HG03442 (cell line): ENCODE measurements at regions not wholly inside any gene's neighbourhood (a gene's known extent, or its start where the extent isn't known, plus 50 kb on each side); places are given as distances from the start of the nearest gene placed in this dataset.
A peak's percentile ranks its signal among the peaks of the same experiment; 100 is the strongest.

Experiments used
- ATAC-seq: cut with Tn5 transposase; IDR thresholded peaks from one replicate; pipeline ENCODE4 v1.9.1; 2021; ENCODE audit warnings: mild to moderate bottlenecking, moderate library complexity; ENCODE audit not compliant: unreplicated experiment

- no peak for ATAC-seq
These were observed 229.8 kb downstream of the PIK3C3 start for GRCh38 chr18:42184685-42185477.

GRCh38 chr18:42185486-42185885 is 230.5 kb downstream of the PIK3C3 start:
- ATAC-seq = no peak

DNA sequence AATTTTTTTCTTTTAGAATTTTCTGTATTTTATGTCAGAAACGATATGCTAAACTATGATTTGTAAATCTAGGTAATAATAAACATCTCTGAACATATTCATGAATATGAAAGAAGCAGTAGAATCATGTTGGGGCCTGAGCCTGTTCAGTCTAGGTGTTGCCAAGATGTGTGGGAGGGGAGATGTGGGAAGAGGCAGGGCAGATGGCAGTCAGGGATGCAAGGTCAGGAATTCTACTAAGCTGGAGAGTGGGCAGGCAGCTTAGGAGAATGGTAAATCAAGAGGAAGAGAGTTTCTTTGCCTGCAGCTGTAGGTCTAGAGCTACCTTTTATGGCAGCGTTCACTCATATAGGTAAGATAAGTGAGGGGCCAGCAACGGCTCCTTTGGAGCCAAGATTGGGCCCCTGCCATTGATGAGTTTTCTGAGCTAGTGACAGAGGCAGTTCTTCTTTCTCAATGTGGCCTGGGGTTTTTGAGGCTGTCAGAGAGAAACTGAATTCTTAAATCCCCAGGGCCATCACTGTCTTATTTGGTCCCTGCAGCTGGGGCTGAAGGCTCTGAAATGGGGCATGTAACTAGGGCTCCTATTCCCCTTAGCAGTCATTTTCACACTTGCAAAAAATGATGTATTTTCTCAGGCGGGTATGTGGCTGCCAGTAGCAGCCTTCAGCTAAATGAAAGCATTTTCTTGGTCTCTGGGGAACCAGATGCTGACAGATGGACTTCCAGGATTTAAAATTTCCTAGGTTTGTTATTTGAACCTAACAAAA is 232.8 kb downstream of the PIK3C3 start:
- peak; percentile 80 for ATAC-seq

GRCh38 chr18:42190643-42191042 is 235.6 kb downstream of the PIK3C3 start:
- ATAC-seq = no peak

GRCh38 chr18:42192251-42193248 is 237.5 kb downstream of the PIK3C3 start:
- no peak for ATAC-seq

- no peak for ATAC-seq
These were observed 241.6 kb downstream of the PIK3C3 start for GRCh38 chr18:42196651-42197050.

- no peak for ATAC-seq
These were observed 246.1 kb downstream of the PIK3C3 start for GRCh38 chr18:42201137-42201536.

DNA sequence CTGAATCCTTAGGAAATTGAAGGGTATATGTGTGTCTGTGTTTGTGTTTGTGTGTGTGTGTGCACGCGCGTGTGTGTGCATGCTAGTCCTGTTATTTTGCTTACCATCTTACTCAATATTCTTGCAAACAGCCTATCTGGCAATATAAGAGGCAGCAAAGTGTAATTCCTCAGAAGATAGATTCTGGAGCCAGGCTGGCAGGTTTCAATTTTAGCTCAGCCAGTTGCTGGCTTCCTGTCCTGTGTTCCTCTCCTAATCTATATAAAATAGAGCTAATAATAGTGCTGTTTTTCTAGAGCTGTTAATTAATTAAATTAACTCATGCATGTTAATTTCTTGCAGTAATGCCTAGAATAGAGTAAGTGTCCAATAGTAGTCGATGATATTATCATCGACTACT is 256.2 kb downstream of the PIK3C3 start:
- no peak for ATAC-seq

GRCh38 chr18:42222557-42222956 is 267.5 kb downstream of the PIK3C3 start:
- no peak for ATAC-seq

- no peak for ATAC-seq
These were observed 273.5 kb downstream of the PIK3C3 start for GRCh38 chr18:42228581-42228980.

- ATAC-seq = peak; percentile 98
These were observed 274.5 kb downstream of the PIK3C3 start for GRCh38 chr18:42229211-42230210.

DNA sequence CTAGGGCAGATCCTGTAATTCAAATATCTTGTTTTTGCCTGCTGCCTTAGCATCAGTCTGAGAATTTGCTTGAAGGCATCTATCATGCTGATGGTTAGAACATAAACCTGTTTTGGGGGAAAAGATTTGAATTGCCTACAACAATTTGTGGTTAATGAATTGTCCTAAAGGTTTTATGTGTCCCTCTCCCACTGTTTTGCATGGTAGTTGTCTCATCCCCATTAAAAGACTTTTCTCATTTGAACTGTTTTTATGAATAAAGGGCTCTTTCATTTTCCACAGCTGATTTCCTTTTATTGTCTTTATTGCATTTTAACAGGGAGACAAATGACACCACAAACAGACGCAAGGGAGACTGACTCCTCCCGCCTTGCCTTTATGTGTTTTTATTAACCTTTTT is 275.6 kb downstream of the PIK3C3 start:
- no peak for ATAC-seq

GRCh38 chr18:42231284-42231683 is 276.2 kb downstream of the PIK3C3 start:
- no peak for ATAC-seq

GRCh38 chr18:42231796-42232195 is 276.8 kb downstream of the PIK3C3 start:
- no peak for ATAC-seq

DNA sequence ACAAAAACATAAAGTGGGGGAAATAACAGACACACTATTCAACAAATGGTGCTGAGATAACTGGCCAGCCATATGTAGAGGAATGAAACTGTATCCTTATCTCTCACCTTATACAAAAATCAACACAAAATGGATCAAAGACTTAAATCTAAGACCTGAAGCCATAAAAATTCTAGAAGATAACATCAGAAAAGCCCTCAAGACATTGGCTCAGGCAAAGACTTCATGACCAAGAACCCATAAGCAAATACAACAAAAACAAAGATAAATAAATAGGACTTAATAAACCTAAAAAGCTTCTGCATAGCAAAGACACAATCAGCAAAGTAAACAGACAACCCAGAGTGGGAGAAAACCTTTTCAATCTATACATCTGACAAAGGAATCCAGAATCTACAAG is 278.9 kb downstream of the PIK3C3 start:
- ATAC-seq = no peak

GRCh38 chr18:42242758-42243157 is 287.7 kb downstream of the PIK3C3 start:
- ATAC-seq = no peak

DNA sequence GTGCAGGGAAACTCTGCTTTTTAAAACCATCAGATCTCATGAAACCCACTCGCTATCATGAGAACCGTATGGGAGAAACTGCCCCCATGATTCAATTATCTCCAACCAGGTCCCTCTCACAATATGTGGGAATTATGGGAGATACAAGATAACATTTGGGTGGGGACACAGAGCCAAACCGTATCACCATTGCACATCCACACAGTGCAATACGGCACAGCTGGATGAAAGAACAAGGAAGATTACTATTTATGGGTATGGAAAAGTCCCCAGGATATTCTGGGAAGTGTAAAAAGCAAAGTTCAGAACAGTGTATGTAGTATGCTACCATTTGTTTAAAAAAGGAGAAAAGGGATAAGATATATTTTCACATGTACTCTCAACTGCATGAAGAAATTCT is 290.1 kb downstream of the PIK3C3 start:
- no peak for ATAC-seq

GRCh38 chr18:42255908-42256765 is 301.1 kb downstream of the PIK3C3 start:
- ATAC-seq = no peak
